Heart right ventricle (tissue), 16 donors: ENCODE measurements at regions not wholly inside any gene's neighbourhood (a gene's known extent, or its start where the extent isn't known, plus 50 kb on each side); places are given as distances from the start of the nearest gene placed in this dataset.

Source experiments
- ATAC-seq, 8 donors: fragments of 200-7000 bp; cut with Tn5 transposase; one replicate each; pipeline ENCODE4 v1.9.1; 2020; ENCODE audit warnings: mild to moderate bottlenecking in 8 of 8, moderate library complexity in 8 of 8, moderate number of reproducible peaks in 1 of 8
- DNase-seq, 2 donors: peaks; one replicate each; pipeline ENCODE4 v3.0.0-alpha.2; 2020
- H3K27ac ChIP-seq, 10 donors: fragments of 200-600 bp; sonication (generic) in 2 of 10; one replicate each; pipeline versions ENCODE4 v1.5.0 to v1.8.0; 2020 to 2022; ENCODE audit warnings: mild to moderate bottlenecking in 3 of 10
- H3K27me3 ChIP-seq, 7 donors: fragments of 200-600 bp; one replicate each; pipeline ENCODE4 v1.8.0; 2021 to 2022; ENCODE audit warnings: mild to moderate bottlenecking in 2 of 7
- H3K36me3 ChIP-seq, 9 donors: fragments of 200-600 bp; sonication (generic) in 1 of 9; one replicate each; pipeline versions ENCODE4 v1.5.0 to v1.8.0; 2020 to 2022; ENCODE audit warnings: mild to moderate bottlenecking in 2 of 9
- H3K4me1 ChIP-seq, 9 donors: fragments of 200-600 bp; sonication (generic) in 1 of 9; one replicate each; pipeline versions ENCODE4 v1.5.0 to v1.8.0; 2020 to 2022; ENCODE audit warnings: mild to moderate bottlenecking in 4 of 9
- H3K4me3 ChIP-seq, 10 donors: fragments of 200-600 bp; sonication (generic) in 2 of 10; one replicate each; pipeline versions ENCODE4 v1.5.0 to v1.8.0; 2020 to 2022; ENCODE audit warnings: mild to moderate bottlenecking in 7 of 10, moderate library complexity in 2 of 10
- H3K9me3 ChIP-seq, 11 donors: fragments of 200-600 bp in 10 of 11; sonication (generic) in 2 of 11; one replicate each; pipeline versions ENCODE4 v1.5.0 to v1.8.0; 2013 to 2022; ENCODE audit warnings: mild to moderate bottlenecking in 2 of 11, control low read depth in 1 of 11, moderate library complexity in 1 of 11
- WGBS, 2 donors: extraction: QIAGEN DNeasy Blood & Tissue Kit; methylation state at CpG; one replicate each; pipeline ENCODE4 v1.1.7; 2013; ENCODE audit warnings: inconsistent platforms in 1 of 2; 5-methylcytosine and 5-hydroxymethylcytosine counted together
- intact Hi-C, 10 donors: fragments of 100-400 bp; cut with DNase I; formaldehyde crosslinking; loops; one replicate each; pipeline versions ENCODE4 v1.11.1 to v1.14.2; 2022
- TF ChIP-seq, protein P1 (sequence below), 9 donors: fragments of 200-600 bp; sonication (generic) in 2 of 9; IDR thresholded peaks; one replicate each; pipeline versions ENCODE4 v1.5.0 to v1.8.0; 2021 to 2022; ENCODE audit warnings: antibody characterized with exemption in 9 of 9, mild to moderate bottlenecking in 5 of 9, moderate library complexity in 1 of 9
- donor health status: Arrhythmogenic right ventricular cardiomyopathy.
- donor health status: ischemic (EF 13 %, LVEDD 7.1; RV severe dilation, severe dysfunction).
- donor health status: healthy with polysubstance abuse.
- donor health status: DM: no; HTN: yes; CAD: no.
- donor health status: DM: no; HTN: no; CAD: no.
- donor health status: ischemic (EF 25% LVEDD 6.9; RV normal size, moderate dysfunction).
- donor health status: ischemic (EF 25% LVEDD 5.7; RV mildly dilated, moderate dysfunction).
- donor health status: healthy.
- donor health status: DM: yes; HTN: yes; CAD: no.
- donor health status: Ischemic cardiomyopathy.
- donor health status: ischemic (EF 35%, LVEDD 5.7; RV mildly dilated, moderate dysfunction).
- donor health status: nonischemic (EF 11% LVEDD 7.7; RV severe dilation, severe dysfunction).
- donor health status: DM: yes; HTN: yes; CAD: no.
- donor health status: PGD.
- donor health status: ischemic (EF 29% LVEDD 5.4; RV normal size, mild dysfunction).
- donor health status: nonischemic (EF 23%, LVEDD 6.1; RV moderate dilation, normal function).

DNA sequence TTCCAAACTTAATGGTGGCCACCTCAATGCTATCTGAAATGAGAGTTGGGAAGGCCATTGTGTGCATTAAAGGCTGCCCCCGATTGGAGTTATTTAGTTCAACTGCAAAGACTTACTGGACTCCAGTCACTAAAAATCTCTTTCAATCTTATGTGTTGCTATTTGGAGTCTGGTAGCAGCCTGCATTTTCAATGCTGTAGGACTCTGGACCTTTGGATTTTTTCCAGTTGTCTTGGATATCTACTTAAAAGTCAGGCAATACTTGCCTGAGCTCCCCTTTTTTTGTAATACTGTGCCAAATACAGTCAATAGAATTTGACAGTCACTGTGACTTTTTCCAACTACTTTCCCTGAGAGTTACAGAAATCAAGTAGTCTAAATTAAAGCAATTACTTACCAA is 281.9 kb downstream of the TRIB2 start:
- no peak overlapping the region for H3K4me3 ChIP-seq
- WGBS, 2 donors, result 57 to 70% methylated on average over 1 of the region's 1 CpG
- H3K36me3 ChIP-seq, result no peaks in the 10 kb centered on the region
- intact Hi-C loops, result loop anchor here in 2 of 10 donors (5.0 to 10.0 kb wide), 2 partner anchors 64 to 66 kb away; no protein-coding TSS in a partner anchor
- H3K27ac ChIP-seq, result peak overlapping the region in 2 of 10 donors; percentile 3 to 18
- TF ChIP-seq, protein P1, sequence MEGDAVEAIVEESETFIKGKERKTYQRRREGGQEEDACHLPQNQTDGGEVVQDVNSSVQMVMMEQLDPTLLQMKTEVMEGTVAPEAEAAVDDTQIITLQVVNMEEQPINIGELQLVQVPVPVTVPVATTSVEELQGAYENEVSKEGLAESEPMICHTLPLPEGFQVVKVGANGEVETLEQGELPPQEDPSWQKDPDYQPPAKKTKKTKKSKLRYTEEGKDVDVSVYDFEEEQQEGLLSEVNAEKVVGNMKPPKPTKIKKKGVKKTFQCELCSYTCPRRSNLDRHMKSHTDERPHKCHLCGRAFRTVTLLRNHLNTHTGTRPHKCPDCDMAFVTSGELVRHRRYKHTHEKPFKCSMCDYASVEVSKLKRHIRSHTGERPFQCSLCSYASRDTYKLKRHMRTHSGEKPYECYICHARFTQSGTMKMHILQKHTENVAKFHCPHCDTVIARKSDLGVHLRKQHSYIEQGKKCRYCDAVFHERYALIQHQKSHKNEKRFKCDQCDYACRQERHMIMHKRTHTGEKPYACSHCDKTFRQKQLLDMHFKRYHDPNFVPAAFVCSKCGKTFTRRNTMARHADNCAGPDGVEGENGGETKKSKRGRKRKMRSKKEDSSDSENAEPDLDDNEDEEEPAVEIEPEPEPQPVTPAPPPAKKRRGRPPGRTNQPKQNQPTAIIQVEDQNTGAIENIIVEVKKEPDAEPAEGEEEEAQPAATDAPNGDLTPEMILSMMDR (IDR thresholded peaks at IDR 0.05), result no peak
- ATAC-seq, result no peak
- H3K4me1 ChIP-seq, result peaks cover 0 to 42% (median 22%) of the 10 kb centered on the region in 9 donors
- no peaks in the 10 kb centered on the region for H3K27me3 ChIP-seq
- DNase-seq, result no peak
- H3K9me3 ChIP-seq, result no peaks in the 10 kb centered on the region

DNA sequence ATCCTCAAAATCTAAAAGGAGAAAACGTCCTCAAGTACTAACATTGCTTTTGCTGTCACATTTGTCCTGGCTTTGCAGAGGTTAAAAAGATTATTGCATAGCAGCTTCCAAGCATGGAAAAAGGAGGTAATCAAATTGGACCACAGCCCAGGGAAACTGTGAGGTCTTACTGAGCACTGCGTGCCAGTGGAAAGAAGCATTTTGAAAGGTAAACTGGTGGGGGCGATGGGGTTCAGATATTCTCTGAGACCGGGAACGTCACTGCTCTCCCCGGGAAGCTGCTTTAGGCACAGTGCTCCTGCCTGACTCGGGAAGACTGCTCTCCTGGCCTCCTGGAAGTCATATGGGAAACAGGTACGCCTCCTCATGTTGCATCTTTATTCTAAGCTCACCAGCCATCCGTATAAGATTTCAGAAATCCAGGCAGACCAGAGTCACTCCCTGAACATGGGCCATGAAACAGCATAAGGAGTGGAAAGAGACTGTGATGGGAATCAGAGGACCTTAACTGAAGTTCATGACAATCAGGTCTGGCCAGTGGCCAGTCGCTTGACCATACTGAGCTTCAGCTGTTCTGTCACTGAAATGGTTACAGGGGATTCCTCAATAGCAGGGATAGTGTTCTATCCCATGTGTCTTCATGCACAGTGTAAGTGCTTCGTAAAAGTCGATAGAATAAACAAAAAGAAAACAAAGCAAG is 284.1 kb downstream of the TRIB2 start:
- Histone ChIP-seq H3K36me3 (no peaks in the 10 kb centered on the region), H3K27ac (peak overlapping the region in 9 of 10 donors; percentile 13 to 75 (median 63)), H3K27me3 (no peaks in the 10 kb centered on the region), H3K4me1 (peaks cover 0 to 51% (median 30%) of the 10 kb centered on the region in 9 donors), H3K9me3 (no peaks in the 10 kb centered on the region), H3K4me3 (peak overlapping the region in 9 of 10 donors; percentile 2 to 41 (median 30))
- peak in 1 of 2 donors; percentile 83 for DNase-seq
- WGBS, 2 donors, result 19 to 26% methylated on average over 12 of the region's 12 CpGs
- TF ChIP-seq, protein P1 (IDR thresholded peaks at IDR 0.05), result no peak
- intact Hi-C loops, result loop anchor here in 9 of 10 donors (2.0 to 10.0 kb wide), 17 partner anchors 54 to 1176 kb away; partner anchors contain the start of gene TRIB2 (in 5 of the 9)
- ATAC-seq, result peak; percentile 36 to 90 (median 82)

DNA sequence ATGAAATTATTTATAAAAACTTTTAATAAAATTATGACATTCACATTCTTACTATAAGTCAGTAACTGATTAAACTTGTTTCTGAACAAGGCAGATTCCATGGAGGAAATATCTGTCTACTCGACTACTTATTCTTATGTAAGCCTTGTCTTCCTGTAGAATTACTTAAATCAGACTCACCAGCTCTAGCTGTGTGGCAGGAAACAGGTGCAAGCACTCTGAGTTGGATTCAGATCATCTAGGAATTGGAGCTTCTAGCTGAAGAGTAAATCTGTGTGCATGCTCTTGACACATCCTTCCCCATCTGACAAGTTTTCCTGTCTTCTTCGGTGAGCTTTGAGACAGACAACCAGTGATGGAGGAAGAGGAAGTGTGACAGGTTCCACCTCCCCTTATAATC is 284.7 kb downstream of the TRIB2 start:
- peak overlapping the region in 5 of 10 donors; percentile 30 to 41 (median 39) for H3K4me3 ChIP-seq
- DNase-seq, result no peak
- WGBS, 2 donors, result 35 to 49% methylated on average over 2 of the region's 2 CpGs
- H3K9me3 ChIP-seq, result no peaks in the 10 kb centered on the region
- peaks cover 1 to 57% (median 34%) of the 10 kb centered on the region in 9 donors for H3K4me1 ChIP-seq
- TF ChIP-seq, protein P1 (IDR thresholded peaks at IDR 0.05), result no peak
- ATAC-seq, result peak in 2 of 8 donors; percentile 50 to 51
- no peaks in the 10 kb centered on the region for H3K27me3 ChIP-seq
- H3K27ac ChIP-seq, result peak overlapping the region in 7 of 10 donors; percentile 21 to 75 (median 65)
- intact Hi-C loops, result loop anchor here in 9 of 10 donors (2.0 to 10.0 kb wide), 17 partner anchors 54 to 1177 kb away; partner anchors contain the start of gene TRIB2 (in 5 of the 9)
- no peaks in the 10 kb centered on the region for H3K36me3 ChIP-seq

DNA sequence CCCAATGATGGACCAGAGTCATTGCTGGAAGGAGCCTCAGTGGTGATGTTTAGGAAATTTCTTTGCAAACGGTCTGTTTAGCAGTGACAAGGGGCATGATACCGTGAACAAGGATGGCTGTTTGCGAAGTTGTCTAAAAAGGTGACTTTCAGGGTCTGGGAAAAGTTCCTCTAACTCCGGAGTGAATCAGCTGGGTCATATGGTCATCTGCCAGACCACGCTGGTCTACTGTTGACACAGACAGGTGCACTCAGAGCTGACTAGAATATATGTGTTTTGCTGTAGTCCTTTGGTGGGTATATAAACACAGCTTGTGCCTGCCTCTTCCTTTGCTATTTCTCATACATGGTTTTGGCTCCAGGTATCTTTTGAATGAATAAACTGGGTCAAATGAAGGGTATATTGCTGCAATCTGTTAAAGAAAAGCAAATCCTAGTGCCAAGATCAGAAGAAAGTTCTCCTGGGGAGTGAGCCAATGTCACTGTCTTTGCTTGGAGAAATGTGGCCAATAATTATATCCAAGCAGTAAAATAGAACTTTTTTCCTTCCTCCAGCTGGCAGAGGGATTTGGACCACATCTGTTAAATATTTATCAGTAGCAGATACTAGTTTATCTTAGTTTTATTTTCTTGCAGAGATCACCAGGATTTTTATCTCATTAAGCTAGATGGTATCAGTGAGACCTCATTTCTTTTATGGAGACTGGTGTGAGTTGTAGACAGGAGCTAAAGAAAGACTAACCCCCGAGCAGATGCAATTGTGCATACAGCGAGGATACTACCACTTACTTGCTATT is 286.0 kb downstream of the TRIB2 start:
- Histone ChIP-seq H3K27me3 (no peaks in the 10 kb centered on the region), H3K27ac (peak overlapping the region in 3 of 10 donors; percentile 20 to 46 (median 27)), H3K9me3 (no peaks in the 10 kb centered on the region), H3K4me3 (no peak overlapping the region), H3K36me3 (no peaks in the 10 kb centered on the region), H3K4me1 (peaks cover 2 to 66% (median 42%) of the 10 kb centered on the region in 9 donors)
- DNase-seq (no peak), ATAC-seq (no peak)
- WGBS, 2 donors, result 63 to 77% methylated on average over 7 of the region's 7 CpGs
- TF ChIP-seq, protein P1 (IDR thresholded peaks at IDR 0.05), result no peak
- intact Hi-C loops, result loop anchor here in 9 of 10 donors (5.0 to 10.0 kb wide), 16 partner anchors 55 to 1178 kb away; partner anchors contain the start of gene TRIB2 (in 3 of the 9)
